IMR-90 (cell line): ENCODE measurements at regions not wholly inside any gene's neighbourhood (a gene's known extent, or its start where the extent isn't known, plus 50 kb on each side); places are given as distances from the start of the nearest gene placed in this dataset.

Experiments
- ATAC-seq: fragments of 200-7000 bp; cut with Tn5 transposase; 2 replicates; pipeline ENCODE4 v1.9.1; 2020; ENCODE audit warnings: low read depth, mild to moderate bottlenecking, moderate library complexity
- BruUV-seq: library from RNA; stranded (reverse); fragments of 400-500 nt; replicated peaks from 2 replicates; lab custom pipeline; 2021; lab: Mats Ljungman, UMichigan
- CTCF ChIA-PET: fragments of 300-600 bp; formaldehyde crosslinking; extraction: SDS; loops from one replicate; lab custom pipeline; 2021; ENCODE audit warnings: antibody characterized with exemption; lab: Yijun Ruan, JAX
- POLR2A ChIA-PET: fragments of 300-600 bp; sonication (Branson Sonifier 250); formaldehyde crosslinking; loops from one replicate; lab custom pipeline; 2022; ENCODE audit warnings: antibody characterized with exemption; ENCODE audit not compliant: unreplicated experiment; lab: Charles Lee
- DNase-seq: peaks from one replicate; pipeline ENCODE4 v3.0.0; 2013
- H2AFZ ChIP-seq: replicated peaks from 2 replicates; pipeline ENCODE3; 2013; ENCODE audit warnings: low read length, mild to moderate bottlenecking; ENCODE audit not compliant: poor library complexity
- H2AK5ac ChIP-seq: 2 replicates; pipeline ENCODE4 v1.6.1; 2013; ENCODE audit warnings: low read depth, low read length, inconsistent platforms
- H2AK9ac ChIP-seq: replicated peaks from 2 replicates; pipeline ENCODE3; 2013; ENCODE audit warnings: mild to moderate bottlenecking, low read depth, low read length, moderate library complexity; ENCODE audit not compliant: poor library complexity
- H2BK120ac ChIP-seq: 2 replicates; pipeline ENCODE4 v1.6.1; 2013; ENCODE audit warnings: low read depth, low read length, inconsistent platforms
- H2BK15ac ChIP-seq: 3 replicates; pipeline ENCODE4 v1.6.1; 2013; ENCODE audit warnings: low read depth, low read length, inconsistent platforms
- H2BK20ac ChIP-seq: 2 replicates; pipeline ENCODE4 v1.6.1; 2013; ENCODE audit warnings: low read depth, mild to moderate bottlenecking, inconsistent platforms, low read length, moderate library complexity
- H2BK5ac ChIP-seq: 2 replicates; pipeline ENCODE4 v1.6.1; 2013; ENCODE audit warnings: mild to moderate bottlenecking, low read depth, low read length, inconsistent platforms; ENCODE audit not compliant: poor library complexity, severe bottlenecking
- H3K14ac ChIP-seq: replicated peaks from 2 replicates; pipeline ENCODE4 v1.6.1; 2013; ENCODE audit warnings: low read depth, low read length, inconsistent platforms
- H3K18ac ChIP-seq: 2 replicates; pipeline ENCODE4 v1.6.1; 2013; ENCODE audit warnings: low read depth, low read length, control low read depth
- H3K23ac ChIP-seq: 2 replicates; pipeline ENCODE4 v1.6.1; 2013; ENCODE audit warnings: low read depth, low read length, inconsistent platforms
- H3K27ac ChIP-seq: 2 replicates; pipeline ENCODE4 v1.5.1; 2013; ENCODE audit warnings: mild to moderate bottlenecking, control low read depth, low read length; ENCODE audit not compliant: insufficient read depth
- H3K27me3 ChIP-seq: 2 replicates; pipeline ENCODE4 v1.6.1; 2013; ENCODE audit warnings: low read length; ENCODE audit not compliant: control insufficient read depth, insufficient read depth
- H3K36me3 ChIP-seq: 2 replicates; pipeline ENCODE4 v1.6.1; 2013; ENCODE audit warnings: low read length, mixed read lengths; ENCODE audit not compliant: control insufficient read depth, insufficient read depth
- H3K4ac ChIP-seq: 2 replicates; pipeline ENCODE4 v1.6.1; 2013; ENCODE audit warnings: low read depth, low read length, inconsistent platforms
- H3K4me1 ChIP-seq: 2 replicates; pipeline ENCODE4 v1.6.1; 2013; ENCODE audit warnings: low read length, mixed read lengths; ENCODE audit not compliant: control insufficient read depth, insufficient read depth
- H3K4me2 ChIP-seq: 2 replicates; pipeline ENCODE4 v1.6.1; 2013; ENCODE audit warnings: low read depth, mild to moderate bottlenecking, control low read depth, low read length, moderate library complexity
- H3K4me3 ChIP-seq: 2 replicates; pipeline ENCODE4 v1.5.1; 2013; ENCODE audit warnings: low read depth, mild to moderate bottlenecking, control low read depth, low read length, moderate library complexity; ENCODE audit not compliant: insufficient read depth
- H3K56ac ChIP-seq: 2 replicates; pipeline ENCODE4 v1.6.1; 2013; ENCODE audit warnings: low read length, inconsistent platforms; ENCODE audit not compliant: insufficient read depth; ENCODE audit errors: extremely low read depth
- H3K79me1 ChIP-seq, 2 experiments: 2 replicates each; pipeline ENCODE4 v1.6.1; 2013; ENCODE audit warnings: low read length in 2 of 2, inconsistent platforms in 1 of 2, low read depth in 1 of 2
- H3K9ac ChIP-seq: 2 replicates; pipeline ENCODE4 v1.6.1; 2013; ENCODE audit warnings: low read depth, low read length, control low read depth
- H3K9me1 ChIP-seq: 2 replicates; pipeline ENCODE4 v1.6.1; 2013; ENCODE audit warnings: low read length, inconsistent platforms; ENCODE audit not compliant: insufficient read depth
- H3K9me3 ChIP-seq: 2 replicates; pipeline ENCODE4 v1.6.1; 2013; ENCODE audit warnings: low read length; ENCODE audit not compliant: control insufficient read depth, insufficient read depth
- H4K20me1 ChIP-seq: 2 replicates; pipeline ENCODE4 v1.6.1; 2013; ENCODE audit warnings: low read length, inconsistent platforms; ENCODE audit not compliant: insufficient read depth
- H4K5ac ChIP-seq: 2 replicates; pipeline ENCODE4 v1.6.1; 2013; ENCODE audit warnings: mild to moderate bottlenecking, low read depth, low read length, control low read depth
- H4K8ac ChIP-seq, 2 experiments: 2 replicates each; pipeline ENCODE4 v1.6.1; 2013; ENCODE audit warnings: low read depth in 2 of 2, low read length in 2 of 2, control low read depth in 1 of 2, inconsistent platforms in 1 of 2
- H4K91ac ChIP-seq: 2 replicates; pipeline ENCODE4 v1.6.1; 2013; ENCODE audit warnings: low read depth, low read length, inconsistent platforms; ENCODE audit not compliant: insufficient read depth
- BHLHE40 ChIP-seq: fragments of 150-350 bp; IDR thresholded peaks from 2 replicates; pipeline ENCODE4 v1.6.1; 2016; ENCODE audit warnings: mild to moderate bottlenecking, low read depth, low read length
- CEBPB ChIP-seq: IDR thresholded peaks from 2 replicates; pipeline ENCODE4 v1.6.1; 2012; ENCODE audit warnings: low read depth, low read length, improper control_type of control experiment
- CHD1 ChIP-seq: IDR thresholded peaks from 2 replicates; pipeline ENCODE4 v1.6.1; 2012; ENCODE audit warnings: low read depth, low read length, improper control_type of control experiment
- FOS ChIP-seq: fragments of 150-350 bp; IDR thresholded peaks from 2 replicates; pipeline ENCODE4 v1.6.1; 2016; ENCODE audit warnings: low read depth, low read length
- MAFK ChIP-seq: IDR thresholded peaks from 2 replicates; pipeline ENCODE4 v1.6.1; 2012; ENCODE audit warnings: low read depth, low read length, improper control_type of control experiment
- MAZ ChIP-seq: IDR thresholded peaks from 2 replicates; pipeline ENCODE4 v1.6.1; 2012; ENCODE audit warnings: low read depth, mild to moderate bottlenecking, low read length, improper control_type of control experiment, moderate library complexity, borderline replicate concordance
- MXI1 ChIP-seq: IDR thresholded peaks from 2 replicates; pipeline ENCODE4 v1.6.1; 2012; ENCODE audit warnings: low read depth, mild to moderate bottlenecking, low read length, moderate library complexity, borderline replicate concordance
- NFE2L2 ChIP-seq: fragments of 150-350 bp; IDR thresholded peaks from 2 replicates; pipeline ENCODE4 v1.6.1; 2016; ENCODE audit warnings: low read depth, mild to moderate bottlenecking, low read length
- POLR2A ChIP-seq: IDR thresholded peaks from 2 replicates; pipeline ENCODE4 v1.6.1; 2012; ENCODE audit warnings: mild to moderate bottlenecking, low read depth, low read length
- RAD21 ChIP-seq: IDR thresholded peaks from 2 replicates; pipeline ENCODE4 v1.6.1; 2012; ENCODE audit warnings: low read length, improper control_type of control experiment
- RCOR1 ChIP-seq: IDR thresholded peaks from 2 replicates; pipeline ENCODE4 v1.6.1; 2012; ENCODE audit warnings: mild to moderate bottlenecking, low read length, improper control_type of control experiment; ENCODE audit not compliant: insufficient replicate concordance
- RFX5 ChIP-seq: IDR thresholded peaks from 2 replicates; pipeline ENCODE4 v1.8.0; 2012; ENCODE audit warnings: low read depth, mild to moderate bottlenecking, low read length, moderate library complexity
- SMC3 ChIP-seq: fragments of 150-350 bp; IDR thresholded peaks from 2 replicates; pipeline ENCODE4 v1.6.1; 2016; ENCODE audit warnings: low read depth, mild to moderate bottlenecking, antibody characterized with exemption, low read length, moderate library complexity
- WGBS, 2 experiments: methylation state at CpG; one replicate each; pipeline versions ENCODE4 v1.1.5 to v1.1.7; 2013; ENCODE audit warnings: missing lambda C conversion rate in 2 of 2; ENCODE audit not compliant: insufficient read length in 1 of 2; ENCODE audit errors: extremely low coverage in 2 of 2; 5-methylcytosine and 5-hydroxymethylcytosine counted together
- dilution Hi-C: fragments of 300-500 bp; cut with HindIII; formaldehyde crosslinking; loops from one replicate; pipeline ENCODE4 v1.14.3; 2018; ENCODE audit warnings: low sequenced_read_pairs; ENCODE audit not compliant: unreplicated experiment
- in situ Hi-C: fragments of 300-500 bp; cut with MboI; formaldehyde crosslinking; loops from 3 replicates; pipeline ENCODE4 v1.14.3; 2019; ENCODE audit warnings: low sequenced_read_pairs, inconsistent platforms, mixed read lengths
- intact Hi-C: fragments of 100-400 bp; cut with micrococcal nuclease; formaldehyde crosslinking; loops from 2 replicates; pipeline ENCODE4 v1.10.0; 2022
- TF ChIP-seq, protein P1 (sequence below): conservative IDR thresholded peaks from 2 replicates; pipeline ENCODE4 v1.5.1; 2012; ENCODE audit warnings: mild to moderate bottlenecking, low read depth, low read length, improper control_type of control experiment
- TF ChIP-seq, protein P2 (sequence below): fragments of 150-350 bp; IDR thresholded peaks from 2 replicates; pipeline ENCODE4 v1.6.1; 2017; ENCODE audit warnings: mild to moderate bottlenecking, antibody characterized with exemption, low read length, low read depth
- TF ChIP-seq, protein P3 (sequence below): fragments of 150-350 bp; IDR thresholded peaks from 2 replicates; pipeline ENCODE4 v1.6.1; 2016; ENCODE audit warnings: low read depth, mild to moderate bottlenecking, low read length, moderate library complexity, borderline replicate concordance

DNA sequence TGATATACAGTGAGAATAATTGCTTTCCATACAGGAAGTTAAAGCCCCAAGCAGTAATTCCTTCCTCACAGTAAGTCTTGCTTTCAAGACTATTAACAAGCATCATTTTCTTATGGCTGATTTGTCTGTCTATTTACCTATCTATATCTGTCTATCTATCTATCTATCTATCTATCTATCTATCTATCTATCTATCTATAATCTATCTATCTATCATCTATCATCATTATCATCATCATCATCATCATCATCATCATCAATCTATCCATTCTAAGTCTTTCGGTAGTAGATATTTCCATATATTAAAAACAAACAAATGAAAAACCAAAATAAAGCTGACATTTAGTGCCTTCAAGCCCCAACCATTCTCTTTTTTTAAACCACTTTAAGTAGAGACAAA lies 224.4 kb upstream of the RXFP2 start:
- intact Hi-C loops (no loop called here), dilution Hi-C loops (no loop called here), in situ Hi-C loops (no loop called here)
- H3K9me3 ChIP-seq = no peaks in the 10 kb centered on the region
- POLR2A ChIA-PET = no interaction called here
- H4K8ac ChIP-seq = no peak overlapping the region
- DNase-seq = no peak
- no peaks in the 10 kb centered on the region for H3K9me1 ChIP-seq
- no peaks in the 10 kb centered on the region for H4K20me1 ChIP-seq
- H3K36me3 ChIP-seq = no peaks in the 10 kb centered on the region
- no peak overlapping the region for H2AK9ac ChIP-seq
- H3K23ac ChIP-seq = no peak overlapping the region
- no peak overlapping the region for H3K4me3 ChIP-seq
- H3K4ac ChIP-seq = no peak overlapping the region
- no peaks in the 10 kb centered on the region for H3K79me1 ChIP-seq
- no peak overlapping the region for H4K91ac ChIP-seq
- no peak for TF ChIP-seq RFX5
- TF ChIP-seq RAD21 = no peak
- TF ChIP-seq MXI1 = no peak
- no peak for TF ChIP-seq SMC3
- no peak for TF ChIP-seq NFE2L2
- no peak for TF ChIP-seq BHLHE40
- no peak for TF ChIP-seq CHD1
- no peak for TF ChIP-seq RCOR1
- TF ChIP-seq MAZ = no peak
- no peak for TF ChIP-seq FOS
- TF ChIP-seq CEBPB = no peak
- TF ChIP-seq POLR2A = no peak
- TF ChIP-seq, protein P1, sequence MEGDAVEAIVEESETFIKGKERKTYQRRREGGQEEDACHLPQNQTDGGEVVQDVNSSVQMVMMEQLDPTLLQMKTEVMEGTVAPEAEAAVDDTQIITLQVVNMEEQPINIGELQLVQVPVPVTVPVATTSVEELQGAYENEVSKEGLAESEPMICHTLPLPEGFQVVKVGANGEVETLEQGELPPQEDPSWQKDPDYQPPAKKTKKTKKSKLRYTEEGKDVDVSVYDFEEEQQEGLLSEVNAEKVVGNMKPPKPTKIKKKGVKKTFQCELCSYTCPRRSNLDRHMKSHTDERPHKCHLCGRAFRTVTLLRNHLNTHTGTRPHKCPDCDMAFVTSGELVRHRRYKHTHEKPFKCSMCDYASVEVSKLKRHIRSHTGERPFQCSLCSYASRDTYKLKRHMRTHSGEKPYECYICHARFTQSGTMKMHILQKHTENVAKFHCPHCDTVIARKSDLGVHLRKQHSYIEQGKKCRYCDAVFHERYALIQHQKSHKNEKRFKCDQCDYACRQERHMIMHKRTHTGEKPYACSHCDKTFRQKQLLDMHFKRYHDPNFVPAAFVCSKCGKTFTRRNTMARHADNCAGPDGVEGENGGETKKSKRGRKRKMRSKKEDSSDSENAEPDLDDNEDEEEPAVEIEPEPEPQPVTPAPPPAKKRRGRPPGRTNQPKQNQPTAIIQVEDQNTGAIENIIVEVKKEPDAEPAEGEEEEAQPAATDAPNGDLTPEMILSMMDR = no peak
- TF ChIP-seq, protein P2, sequence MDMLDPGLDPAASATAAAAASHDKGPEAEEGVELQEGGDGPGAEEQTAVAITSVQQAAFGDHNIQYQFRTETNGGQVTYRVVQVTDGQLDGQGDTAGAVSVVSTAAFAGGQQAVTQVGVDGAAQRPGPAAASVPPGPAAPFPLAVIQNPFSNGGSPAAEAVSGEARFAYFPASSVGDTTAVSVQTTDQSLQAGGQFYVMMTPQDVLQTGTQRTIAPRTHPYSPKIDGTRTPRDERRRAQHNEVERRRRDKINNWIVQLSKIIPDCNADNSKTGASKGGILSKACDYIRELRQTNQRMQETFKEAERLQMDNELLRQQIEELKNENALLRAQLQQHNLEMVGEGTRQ = no peak
- TF ChIP-seq, protein P3, sequence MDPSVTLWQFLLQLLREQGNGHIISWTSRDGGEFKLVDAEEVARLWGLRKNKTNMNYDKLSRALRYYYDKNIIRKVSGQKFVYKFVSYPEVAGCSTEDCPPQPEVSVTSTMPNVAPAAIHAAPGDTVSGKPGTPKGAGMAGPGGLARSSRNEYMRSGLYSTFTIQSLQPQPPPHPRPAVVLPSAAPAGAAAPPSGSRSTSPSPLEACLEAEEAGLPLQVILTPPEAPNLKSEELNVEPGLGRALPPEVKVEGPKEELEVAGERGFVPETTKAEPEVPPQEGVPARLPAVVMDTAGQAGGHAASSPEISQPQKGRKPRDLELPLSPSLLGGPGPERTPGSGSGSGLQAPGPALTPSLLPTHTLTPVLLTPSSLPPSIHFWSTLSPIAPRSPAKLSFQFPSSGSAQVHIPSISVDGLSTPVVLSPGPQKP = no peak
- TF ChIP-seq MAFK = no peak
- no peak overlapping the region for H2BK15ac ChIP-seq
- H2AK5ac ChIP-seq = no peak overlapping the region
- H4K5ac ChIP-seq = no peak overlapping the region
- ATAC-seq = no peak
- H2BK5ac ChIP-seq = no peak overlapping the region
- CTCF ChIA-PET = no interaction called here
- H2BK20ac ChIP-seq = no peak overlapping the region
- no peak overlapping the region for H3K56ac ChIP-seq
- WGBS, 2 experiments = no CpG with 5 or more reads among the region's 1 CpG
- BruUV-seq = no TSS peak
- no peak overlapping the region for H3K18ac ChIP-seq
- H2AFZ ChIP-seq = no peak overlapping the region
- H2BK120ac ChIP-seq = no peak overlapping the region
- H3K27ac ChIP-seq = no peak overlapping the region
- no peak overlapping the region for H3K14ac ChIP-seq
- no peak overlapping the region for H3K9ac ChIP-seq
- no peak overlapping the region for H3K4me2 ChIP-seq
- no peaks in the 10 kb centered on the region for H3K4me1 ChIP-seq
- peaks cover 3% of the 10 kb centered on the region; the same call in 1 of the 2 replicates for H3K27me3 ChIP-seq
